ENCODE measurements at regions not wholly inside any gene's neighbourhood (a gene's known extent, or its start where the extent isn't known, plus 50 kb on each side); places are given as distances from the start of the nearest gene placed in this dataset.
A peak's percentile ranks its signal among the peaks of the same experiment; 100 is the strongest.

GRCh38 chr12:5377997-5378592 lies 53.8 kb upstream of the NTF3 start:
- DNase-seq (ENCODE audit: low spot score): peak; percentile 80

- DNase-seq (ENCODE audit: low spot score): peak; percentile 55
These were observed 52.0 kb upstream of the NTF3 start for GRCh38 chr12:5379749-5380496.

Data from HT-29 (cell line).